NCI-H748 treated with DMSO at 0.1 percent for 48 hours (cell line): ENCODE measurements at regions not wholly inside any gene's neighbourhood (a gene's known extent, or its start where the extent isn't known, plus 50 kb on each side); places are given as distances from the start of the nearest gene placed in this dataset.

Experiments
- DNase-seq: peaks from one replicate; lab custom pipeline; 2025; lab: John Stamatoyannopoulos, UW

DNA sequence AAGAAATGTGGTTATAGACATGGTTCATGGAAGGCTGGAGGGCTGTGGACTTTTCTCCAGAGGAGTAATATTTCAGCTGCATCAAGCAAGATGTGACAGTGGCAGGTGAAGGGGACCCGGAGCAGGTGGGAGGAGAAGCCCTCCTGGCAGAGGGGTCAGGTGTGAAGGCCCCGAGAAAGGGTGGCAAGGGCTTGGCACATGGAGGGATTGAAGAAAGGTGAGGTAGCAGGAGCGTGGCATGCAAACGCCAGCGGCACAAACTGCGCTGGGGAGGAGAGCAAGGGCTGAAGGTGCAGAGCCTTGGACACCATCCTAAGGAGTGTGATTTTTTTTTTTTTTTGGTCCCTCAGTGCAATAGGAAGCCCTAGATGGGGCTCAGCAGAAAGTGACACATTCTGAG, 244.6 kb downstream of the TOMM20 start:
- no peak for DNase-seq

DNA sequence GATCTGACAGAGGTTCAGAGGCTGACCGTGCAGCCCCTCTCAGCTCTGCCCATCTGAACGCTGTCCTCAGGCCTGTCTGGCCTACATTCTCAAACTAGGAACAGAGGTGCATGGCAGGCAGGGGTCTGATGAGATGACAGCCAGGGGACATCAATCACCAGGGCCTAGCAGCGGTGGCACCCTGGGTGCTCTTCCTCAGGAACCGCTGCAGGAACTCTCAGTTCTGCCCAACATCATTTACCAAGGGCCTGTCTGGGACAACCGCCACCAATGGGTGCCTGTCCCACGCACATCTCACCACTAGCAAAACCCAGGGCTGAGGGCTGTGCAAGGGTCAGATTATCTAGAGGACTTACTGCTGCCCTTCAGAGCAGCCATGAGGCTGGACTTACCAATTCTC, 245.7 kb downstream of the TOMM20 start:
- no peak for DNase-seq

DNA sequence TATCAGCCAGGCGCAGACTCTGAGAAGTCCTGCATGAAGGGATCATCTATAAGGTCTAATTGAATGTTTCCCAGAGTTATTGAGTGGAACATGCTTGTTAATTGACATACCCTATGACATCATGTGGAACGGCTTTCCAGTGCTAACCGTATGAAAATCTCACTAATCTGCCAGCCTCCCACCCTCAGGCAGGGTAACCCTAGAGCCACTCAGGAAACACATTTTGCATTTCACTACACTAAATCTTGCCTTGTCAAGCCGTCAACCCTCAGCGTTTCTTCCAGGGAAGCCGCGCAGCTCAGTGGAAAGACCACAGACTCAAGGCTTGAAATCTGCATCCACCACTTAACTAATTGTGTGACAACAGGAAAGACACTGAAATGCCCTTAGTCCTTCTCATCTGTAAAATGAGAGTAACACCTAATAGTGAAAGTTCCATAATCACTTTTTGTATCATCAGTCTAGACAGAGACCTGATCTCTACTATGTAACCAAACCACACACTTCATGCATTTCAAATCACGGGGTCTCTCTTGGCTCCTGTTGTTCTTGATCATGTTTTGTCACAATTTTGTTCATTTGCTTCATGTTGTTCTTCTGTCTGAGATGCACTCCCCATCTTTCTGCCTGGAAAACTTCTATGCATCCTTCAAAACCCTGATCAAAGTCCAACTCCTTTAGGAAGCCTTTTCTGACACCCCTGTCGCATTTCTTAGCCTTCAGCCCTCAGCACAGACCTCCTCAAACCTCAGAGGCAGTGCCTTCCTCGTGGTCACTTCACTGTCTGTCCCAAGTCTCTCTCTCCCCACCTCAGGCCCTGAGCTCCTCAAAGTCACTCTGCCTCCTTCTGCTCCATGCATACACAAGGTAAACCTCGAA, 246.5 kb downstream of the TOMM20 start:
- DNase-seq = no peak

DNA sequence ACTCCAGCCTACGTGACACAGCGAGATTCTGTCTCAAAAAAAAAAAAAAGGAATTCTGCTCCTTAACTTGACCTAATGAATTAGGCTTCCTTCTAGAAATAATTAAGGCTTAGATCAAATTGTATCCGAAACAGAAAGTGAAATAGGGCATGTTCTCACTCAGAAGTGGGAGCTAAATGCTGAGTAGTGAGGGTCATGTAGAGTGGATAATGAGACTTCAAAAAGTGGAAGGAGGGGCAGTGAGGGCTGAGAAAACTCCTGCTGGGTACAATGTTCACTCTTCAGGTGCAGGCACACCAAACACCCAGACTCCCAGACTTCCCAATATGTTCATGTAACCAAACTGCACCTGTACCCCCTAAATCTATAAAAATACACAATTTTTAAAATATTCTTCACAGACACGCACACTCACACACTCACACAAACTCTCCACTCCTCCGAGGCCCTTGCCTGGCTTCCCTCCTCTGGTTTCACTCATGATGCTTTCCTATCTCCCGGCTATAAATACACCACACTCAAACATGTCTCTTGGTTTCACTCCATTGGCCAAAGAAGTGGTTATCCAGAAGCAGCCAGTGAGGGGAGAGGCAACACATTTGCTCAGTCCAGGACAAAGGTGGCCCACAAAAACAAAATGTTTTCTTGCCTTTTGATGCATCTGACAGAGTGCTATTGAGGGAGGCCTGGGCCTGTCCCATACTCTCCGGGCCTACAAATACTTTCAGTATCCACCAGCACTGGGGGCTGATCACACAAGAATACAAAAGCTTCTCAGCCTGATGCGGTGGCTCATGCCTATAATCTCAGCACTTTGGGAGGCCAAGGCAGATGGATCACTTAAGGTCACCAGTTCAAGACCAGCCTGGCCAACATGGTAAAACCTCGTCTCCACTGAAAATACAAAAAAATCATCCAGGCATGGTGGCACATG, 249.2 kb downstream of the TOMM20 start:
- DNase-seq = no peak

DNA sequence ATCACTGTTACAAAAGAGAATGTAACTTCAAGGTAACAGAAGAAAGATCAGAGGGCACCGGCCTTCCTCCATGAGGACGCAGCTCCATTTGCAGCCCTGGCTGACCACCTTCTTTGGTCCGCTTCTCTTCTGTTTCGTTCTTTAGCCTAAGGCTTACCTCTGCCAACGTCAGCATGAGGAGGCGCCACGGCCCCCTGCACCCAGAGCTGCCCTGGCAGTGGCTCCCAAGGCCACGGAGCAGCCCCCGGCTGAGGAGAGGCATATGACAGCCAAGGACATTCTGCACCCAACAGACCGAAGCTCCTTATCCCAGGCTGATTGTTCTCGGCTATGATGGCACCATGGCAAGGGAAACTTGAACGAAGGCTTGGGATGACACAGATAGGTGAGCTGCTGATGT, 250.3 kb downstream of the TOMM20 start:
- DNase-seq = no peak

DNA sequence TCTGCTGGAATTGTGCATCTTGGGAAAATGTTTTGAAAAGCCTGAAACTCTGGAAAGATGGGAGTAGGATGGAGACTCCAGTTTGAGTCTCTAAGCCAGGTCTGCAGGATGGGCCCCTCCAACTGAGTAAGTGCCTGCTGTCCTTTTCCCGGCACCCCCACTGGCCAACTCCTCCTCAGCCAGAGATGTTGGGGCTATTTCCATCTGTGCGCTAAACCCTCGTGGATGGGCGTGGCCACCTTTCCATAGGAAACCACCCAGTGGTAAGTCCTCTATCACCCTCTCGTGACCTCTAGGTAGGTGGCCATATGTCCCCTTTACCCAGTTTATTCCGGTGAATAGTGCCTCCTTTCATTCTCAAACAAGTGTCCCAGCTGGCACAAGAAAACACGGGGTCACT, 250.9 kb downstream of the TOMM20 start:
- DNase-seq = no peak

DNA sequence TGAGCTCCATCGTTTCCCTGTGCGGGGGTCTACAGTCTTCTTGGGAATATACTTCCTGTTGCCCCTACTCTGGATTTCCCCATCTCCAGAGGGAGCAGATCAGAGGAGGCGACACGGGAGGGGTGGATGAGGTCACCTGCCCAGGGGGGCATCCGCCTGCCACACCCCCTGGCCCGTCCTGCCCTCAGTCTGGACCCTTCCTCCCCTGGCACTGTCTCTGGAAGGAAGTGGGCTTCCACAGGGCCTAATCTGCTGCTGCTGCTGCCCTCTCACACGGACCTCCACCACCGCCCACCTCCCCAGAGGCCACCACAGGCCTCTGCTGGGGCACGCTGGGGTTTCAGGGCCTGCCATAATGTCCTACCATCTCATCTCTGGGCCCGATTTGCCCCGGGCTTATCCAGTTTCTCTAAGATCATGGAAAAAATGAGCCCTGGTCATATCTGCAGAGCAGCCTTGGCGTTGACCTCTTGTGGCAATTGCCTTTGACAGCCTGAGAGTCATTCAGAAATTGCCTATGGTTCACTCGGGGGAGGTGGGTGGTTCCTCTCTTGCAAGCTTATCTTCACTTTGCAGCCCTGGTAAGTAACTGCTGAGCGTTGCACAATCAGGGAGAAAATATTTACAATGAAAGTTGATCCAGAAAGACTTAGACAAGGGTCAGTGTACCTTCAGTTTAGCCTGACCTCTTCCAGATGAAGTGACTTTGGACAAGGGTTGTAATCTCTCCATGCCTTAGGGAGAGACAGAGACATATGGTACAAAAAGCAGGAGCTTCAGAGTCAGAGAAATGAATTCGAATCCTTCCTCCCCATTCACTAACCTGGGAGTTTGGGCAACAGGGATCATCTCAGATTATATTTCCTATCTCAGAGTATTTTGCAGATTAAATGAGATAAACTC, 252.4 kb downstream of the TOMM20 start:
- DNase-seq = peak; percentile 42

DNA sequence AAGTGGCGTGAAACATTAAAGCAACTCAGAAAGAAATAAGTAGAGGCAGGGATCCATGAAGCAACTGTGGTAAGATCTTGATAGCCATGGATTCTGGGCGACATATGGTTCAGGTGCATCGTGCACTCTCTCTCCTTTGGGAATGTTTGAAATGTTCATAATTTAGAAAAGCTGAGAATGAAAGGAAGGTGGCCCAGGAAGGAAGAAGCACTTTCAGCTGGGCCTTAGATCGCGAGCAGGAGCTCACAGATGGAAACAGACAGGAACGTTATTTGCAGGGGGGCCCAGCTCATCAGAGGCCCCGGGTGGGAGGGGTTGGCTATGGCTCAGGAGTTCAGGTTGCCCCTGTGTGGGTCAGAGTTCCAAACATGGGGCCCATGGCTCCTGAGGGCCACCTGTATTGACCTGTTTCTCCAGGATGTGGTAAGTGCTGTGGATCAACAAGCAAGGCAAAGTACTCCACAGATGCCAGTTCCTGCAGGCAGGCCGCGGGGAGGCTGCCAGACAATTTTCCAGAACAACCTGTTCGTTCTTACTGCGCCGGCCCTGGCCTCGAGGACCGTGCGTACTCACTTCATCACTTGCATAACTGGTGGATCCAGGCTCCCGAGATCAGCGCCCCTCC, 253.2 kb downstream of the TOMM20 start:
- no peak for DNase-seq

DNA sequence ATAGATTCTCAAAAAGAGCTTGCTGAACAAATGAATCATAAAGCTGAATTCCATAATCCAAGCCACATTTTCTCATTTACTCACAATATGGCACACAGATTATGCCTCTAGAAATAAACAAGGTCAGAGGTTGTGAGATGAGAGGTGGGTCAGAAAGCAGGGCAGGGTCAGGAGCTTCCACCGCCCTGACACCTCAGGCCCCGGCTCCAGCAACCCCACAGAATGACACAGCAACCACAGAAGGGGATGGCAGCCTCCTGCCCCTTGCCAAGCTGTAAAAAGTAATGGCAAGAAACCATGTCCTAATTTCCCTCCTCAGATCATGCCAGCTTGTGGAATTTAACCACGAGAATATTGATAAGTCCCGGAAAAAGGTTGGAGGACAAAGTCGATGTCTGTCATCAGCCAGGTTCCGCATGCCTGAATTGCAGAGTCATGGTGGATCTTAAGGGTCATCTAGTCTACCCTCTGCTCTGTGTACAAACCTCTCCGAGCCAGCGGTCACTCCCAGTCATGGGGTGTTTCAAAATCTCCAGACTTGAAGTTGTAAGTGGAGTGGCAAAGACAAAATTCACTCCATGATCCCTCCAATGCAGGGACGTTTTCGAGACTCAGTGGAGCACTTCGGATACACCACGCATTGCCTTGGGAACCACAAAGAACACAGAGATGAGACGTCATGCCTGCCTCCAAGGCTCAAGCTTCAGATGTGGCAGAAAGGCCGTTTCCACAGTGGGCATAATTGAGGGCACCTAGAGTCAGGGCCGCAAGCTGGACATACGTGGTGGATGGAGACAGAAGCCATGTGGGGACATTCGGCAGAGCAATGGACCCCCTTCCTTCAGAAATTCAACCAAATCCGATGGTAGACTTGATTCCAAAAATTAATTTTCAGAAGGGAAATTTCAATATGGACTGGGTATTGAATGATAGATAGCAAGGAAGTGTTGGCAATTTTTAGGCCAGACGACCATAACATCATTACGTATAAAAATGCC, 254.0 kb downstream of the TOMM20 start:
- no peak for DNase-seq

DNA sequence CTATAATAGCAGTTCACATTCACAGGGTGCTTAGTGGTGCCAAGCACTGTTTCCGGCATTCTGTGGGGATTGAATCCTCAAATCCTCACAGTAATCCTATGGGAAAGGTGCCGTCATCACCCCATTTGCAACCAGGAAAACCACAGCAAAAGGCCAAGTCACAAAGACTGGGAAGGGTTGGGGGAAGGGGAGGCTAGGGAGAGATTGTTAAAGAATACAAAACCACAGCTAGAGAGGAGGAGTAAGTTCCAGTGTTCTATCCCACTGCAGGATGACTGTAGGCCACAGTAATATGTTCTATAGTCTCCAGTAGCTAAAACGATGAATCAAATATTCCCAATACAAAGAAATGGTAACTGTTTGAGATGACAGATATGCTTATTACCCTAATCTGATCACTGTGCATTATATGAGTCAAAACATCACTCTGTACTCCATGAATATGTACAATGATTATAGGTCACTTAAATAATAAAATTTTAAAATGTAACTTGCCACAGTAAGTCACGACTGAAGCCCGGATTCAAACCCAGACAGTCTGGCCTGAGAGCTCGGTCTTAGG, 256.8 kb downstream of the TOMM20 start:
- no peak for DNase-seq

DNA sequence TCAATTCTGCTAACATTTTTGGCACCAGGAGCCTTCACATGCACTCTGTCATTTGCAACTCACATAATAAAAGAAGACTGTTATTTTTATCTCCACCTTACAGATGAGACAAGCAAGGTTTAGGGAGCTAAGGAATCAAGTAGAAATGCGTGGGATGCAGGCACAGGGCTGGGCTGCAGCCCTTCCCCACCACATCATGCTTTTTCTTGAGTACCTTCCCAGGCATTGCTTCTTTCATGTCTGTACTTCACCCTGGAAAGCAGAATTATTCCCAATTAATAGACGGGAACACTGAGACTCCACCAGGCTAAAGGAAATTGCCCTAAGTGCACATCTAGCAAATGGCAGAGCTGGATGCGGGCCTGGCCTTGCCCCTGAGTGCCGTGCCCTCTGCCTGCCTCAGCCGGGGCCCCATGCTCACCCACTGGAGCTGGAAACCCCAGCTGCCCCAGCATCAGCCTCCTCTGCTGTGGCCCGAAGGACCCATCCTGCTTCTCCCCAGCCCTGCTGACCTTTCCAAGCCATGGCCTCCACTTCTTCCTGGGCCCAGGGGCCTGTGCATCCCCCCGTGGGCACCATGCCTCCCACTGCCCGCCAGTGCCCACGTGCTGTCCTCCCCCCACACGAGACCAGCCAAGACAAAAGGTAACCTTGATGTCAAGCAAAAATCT, 257.5 kb downstream of the TOMM20 start:
- no peak for DNase-seq

DNA sequence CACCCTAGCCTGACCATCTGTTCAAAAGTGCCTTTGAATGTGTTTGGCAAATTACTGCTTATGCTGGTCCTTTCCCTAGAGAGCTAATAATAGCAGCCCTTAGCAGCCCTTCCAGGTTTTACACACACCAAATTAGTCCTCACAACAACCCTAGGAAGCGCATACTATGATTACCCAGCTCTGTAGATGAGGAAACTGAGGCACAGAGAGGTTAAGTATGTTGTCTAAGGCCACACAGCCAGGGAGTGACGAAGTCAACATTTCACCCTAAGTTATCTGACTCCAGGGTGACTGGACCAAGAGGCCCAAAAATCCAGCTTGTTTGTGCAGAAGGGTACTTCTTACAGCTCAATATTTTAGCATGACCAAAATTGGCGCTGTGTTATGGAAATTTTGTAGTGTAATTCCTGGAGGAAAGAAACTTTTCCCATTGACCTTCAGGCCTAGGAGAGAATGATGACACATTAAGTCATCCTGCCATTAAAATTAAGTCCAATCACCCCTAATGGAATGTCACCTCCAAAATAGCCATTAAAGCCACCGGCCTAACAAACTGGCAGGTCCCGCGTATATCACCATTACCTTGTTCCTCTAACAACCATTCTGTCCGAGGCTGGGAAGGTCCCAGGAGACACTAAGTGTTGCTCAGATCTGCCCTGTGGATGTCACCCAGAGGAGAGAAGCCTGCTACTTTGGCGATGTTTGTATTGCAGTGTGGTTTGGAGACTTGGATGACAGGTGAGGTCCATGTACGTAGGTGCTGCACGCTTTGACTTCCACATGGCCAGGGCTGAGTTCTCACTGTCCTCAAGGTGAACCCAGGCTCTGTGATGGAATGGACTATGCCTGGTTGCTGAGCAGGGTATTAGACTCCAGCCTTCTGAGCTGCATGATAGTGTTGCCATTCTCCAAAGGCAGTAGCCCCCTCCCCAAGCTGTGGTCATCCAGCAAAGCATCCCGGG, 258.3 kb downstream of the TOMM20 start:
- DNase-seq = no peak

DNA sequence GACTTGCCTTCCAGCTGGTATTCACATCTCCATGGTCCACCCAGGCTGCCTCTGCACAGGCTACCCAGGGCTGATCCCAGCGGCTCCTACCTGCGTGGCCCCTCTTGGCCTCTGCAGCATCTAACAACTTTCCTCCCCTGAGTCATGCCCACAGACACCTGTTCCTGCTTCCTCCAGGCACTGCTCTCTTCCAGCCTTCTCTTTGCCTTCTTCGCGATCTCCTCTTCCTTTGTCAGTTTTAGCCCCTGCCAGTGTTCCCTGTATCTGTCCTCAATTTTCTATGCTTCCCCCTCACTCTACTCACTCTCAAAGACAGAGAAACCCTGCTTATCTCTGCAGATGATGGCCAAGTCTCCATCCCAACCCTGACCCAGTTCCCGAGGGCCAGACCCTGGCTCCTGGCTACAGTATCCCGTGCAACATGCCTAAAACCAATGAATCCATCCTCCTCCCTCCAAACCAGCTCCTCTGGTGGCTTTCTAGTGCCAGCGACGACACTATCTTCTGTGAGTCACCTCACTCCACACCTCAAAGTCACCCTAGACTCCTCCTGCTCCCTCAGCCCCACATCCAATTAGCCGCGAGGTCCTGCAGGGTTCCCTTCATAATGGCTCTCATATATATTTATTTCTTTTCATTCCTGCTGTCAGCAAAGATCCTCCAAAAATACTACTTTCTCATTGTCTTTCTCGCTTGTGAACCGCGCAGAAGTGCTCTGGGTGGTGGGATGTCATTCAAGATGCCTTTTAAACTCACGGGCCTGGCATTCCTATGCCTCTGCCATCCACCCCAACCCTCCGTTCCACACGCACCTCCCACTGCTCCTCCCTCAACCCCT, 259.2 kb downstream of the TOMM20 start:
- no peak for DNase-seq

DNA sequence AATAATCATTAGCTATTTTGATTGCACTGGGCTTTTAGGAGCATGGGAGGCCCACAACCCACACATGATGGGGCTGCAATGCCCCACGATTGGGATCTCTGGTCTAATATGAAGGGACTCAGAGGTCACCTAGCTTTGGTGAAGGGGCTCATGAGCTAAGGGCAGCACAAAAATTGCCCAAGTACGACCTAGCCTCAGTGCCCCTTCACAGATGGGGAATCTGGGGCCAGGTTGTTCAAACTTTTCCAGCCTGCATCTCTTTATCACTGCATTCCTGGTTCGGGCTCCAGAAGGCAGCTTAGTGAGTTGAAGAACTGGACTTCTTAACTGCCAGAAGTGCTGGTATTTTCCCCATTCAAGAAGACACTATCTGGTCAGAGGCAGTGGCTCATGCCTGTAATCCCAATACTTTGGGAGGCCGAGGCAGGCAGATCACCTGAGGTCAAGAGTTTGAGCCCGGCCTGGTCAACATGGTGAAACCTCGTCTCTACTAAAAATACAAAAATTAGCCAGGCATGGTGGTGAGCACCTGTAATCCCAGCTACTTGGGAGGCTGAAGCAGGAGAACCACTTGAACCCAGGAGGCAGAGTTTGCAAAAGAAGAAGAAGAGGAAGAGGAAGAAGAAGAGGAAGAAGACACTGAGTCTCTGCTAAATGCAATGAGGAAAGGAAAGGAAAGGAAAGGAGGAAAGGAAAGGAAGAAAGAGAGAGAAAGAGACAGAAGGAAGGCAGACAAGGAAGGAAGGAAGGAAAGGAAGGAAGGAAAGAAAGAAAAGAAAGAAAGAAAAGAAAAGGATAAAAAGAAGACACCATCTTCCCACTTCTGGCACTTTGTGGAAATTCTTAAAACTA, 258.5 kb upstream of the IRF2BP2 start:
- no peak for DNase-seq

DNA sequence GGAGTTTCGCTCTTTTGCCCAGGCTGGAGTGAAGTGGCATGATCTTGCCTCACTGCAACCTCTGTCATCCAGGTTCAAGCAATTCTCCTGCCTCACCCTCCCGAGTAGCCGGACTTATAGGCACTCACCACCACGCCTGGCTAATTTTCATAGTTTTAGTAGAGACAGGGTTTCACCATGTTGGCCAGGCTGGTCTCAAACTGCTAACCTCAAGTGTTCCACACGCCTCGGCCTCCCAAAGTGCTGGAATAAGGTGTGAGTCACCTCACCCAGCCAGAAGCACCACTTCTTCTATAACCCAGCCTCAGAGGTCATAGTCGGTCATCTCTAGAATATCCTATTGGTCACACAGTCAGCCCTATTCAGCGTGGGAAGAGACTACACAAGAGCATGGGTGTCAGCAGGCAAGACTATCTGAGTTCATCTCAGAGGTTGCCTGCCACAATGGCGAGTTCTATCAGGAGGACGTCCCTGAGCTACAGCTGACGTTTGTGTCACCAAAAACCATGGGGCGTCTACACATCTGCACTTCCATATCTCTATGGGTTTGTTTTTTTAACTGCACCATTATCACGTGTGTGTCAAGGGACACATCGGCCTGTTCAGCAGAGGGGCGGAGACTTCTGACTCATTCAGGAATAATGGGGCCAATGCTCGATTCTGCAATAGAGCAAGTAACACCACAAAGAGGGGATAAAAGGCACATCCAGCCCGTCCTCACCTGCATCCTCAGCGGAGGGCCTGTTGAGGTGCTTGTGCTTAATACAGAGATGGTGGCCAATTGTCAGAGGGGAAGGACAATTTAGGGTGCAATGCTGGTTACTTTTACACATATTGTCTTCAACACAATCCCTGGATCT, 256.3 kb upstream of the IRF2BP2 start:
- DNase-seq = no peak
